A549 (cell line): ENCODE measurements at regions not wholly inside any gene's neighbourhood (a gene's known extent, or its start where the extent isn't known, plus 50 kb on each side); places are given as distances from the start of the nearest gene placed in this dataset.

Experiments used
- ATAC-seq, 2 experiments: fragments of 200-7000 bp in 1 of 2; fragments of >200 bp in 1 of 2; cut with Nextera tagmentation in 1 of 2; cut with Tn5 transposase in 1 of 2; 3 replicates each; pipeline versions ENCODE4 v1.8.0 to v1.9.1; 2018 to 2020; ENCODE audit warnings: mild to moderate bottlenecking in 1 of 2, moderate library complexity in 1 of 2
- CTCF ChIA-PET: fragments of 300-600 bp; sonication (Branson Sonifier 250); formaldehyde crosslinking; extraction: SDS; loops from one replicate; lab custom pipeline; 2021; ENCODE audit warnings: antibody characterized with exemption, inconsistent platforms; lab: Yijun Ruan, JAX
- POLR2A ChIA-PET: fragments of 350-600 bp; formaldehyde crosslinking; extraction: SDS; loops from one replicate; lab custom pipeline; 2021; ENCODE audit warnings: antibody characterized with exemption, inconsistent platforms; lab: Yijun Ruan, JAX
- DNase-seq, 2 experiments: peaks; one replicate each; pipeline versions ENCODE4 v3.0.0 to v3.0.0-alpha.2; 2011 to 2016; ENCODE audit warnings: low read depth in 1 of 2, low spot score in 1 of 2
- FAIRE-seq: peaks from 2 replicates; lab custom pipeline; 2011; peaks lifted over from hg19 to GRCh38; lab: Jason Lieb, UNC
- H3K27ac ChIP-seq, 2 experiments: fragments of >200 bp; sonication (Bioruptor Twin); formaldehyde crosslinking; 3 replicates each; pipeline ENCODE4 v1.5.1; 2016 to 2017
- H3K4me1 ChIP-seq: fragments of >200 bp; sonication (Bioruptor Twin); formaldehyde crosslinking; 3 replicates; pipeline ENCODE4 v1.6.1; 2016
- H3K4me2 ChIP-seq: fragments of >200 bp; sonication (Bioruptor Twin); formaldehyde crosslinking; 3 replicates; pipeline ENCODE4 v1.6.1; 2016
- H3K4me3 ChIP-seq: fragments of >200 bp; sonication (Bioruptor Twin); formaldehyde crosslinking; 3 replicates; pipeline ENCODE4 v1.5.1; 2016
- H3K9me3 ChIP-seq: fragments of >200 bp; sonication (Bioruptor Twin); formaldehyde crosslinking; 3 replicates; pipeline ENCODE4 v1.6.1; 2016
- CBX2 ChIP-seq: fragments of 200-600 bp; sonication (generic); IDR thresholded peaks from 2 replicates; pipeline ENCODE4 v1.6.1; 2016; ENCODE audit warnings: low read depth, mild to moderate bottlenecking, borderline replicate concordance
- CHD4 ChIP-seq: fragments of 200-600 bp; sonication (generic); IDR thresholded peaks from 2 replicates; pipeline ENCODE4 v1.6.1; 2016; ENCODE audit warnings: antibody characterized with exemption, mild to moderate bottlenecking, borderline replicate concordance
- FOSL2 ChIP-seq, 2 experiments: fragments of 450-650 bp in 1 of 2; fragments of >200 bp in 1 of 2; sonication (Bioruptor Twin) in 1 of 2; formaldehyde crosslinking; IDR thresholded peaks; 2 replicates each; pipeline versions ENCODE4 v1.5.0 to v1.6.1; 2016 to 2020; ENCODE audit warnings: mild to moderate bottlenecking in 1 of 2, moderate library complexity in 1 of 2
- FOXS1 ChIP-seq: fragments of 250-450 bp; sonication (Bioruptor Pico); IDR thresholded peaks from 2 replicates; pipeline ENCODE4 v1.5.0; 2020; ENCODE audit warnings: mild to moderate bottlenecking, moderate library complexity
- HDAC2 ChIP-seq: fragments of 200-600 bp; sonication (generic); IDR thresholded peaks from 2 replicates; pipeline ENCODE4 v1.6.1; 2016
- HES2 ChIP-seq: fragments of >200 bp; sonication (Bioruptor Twin); formaldehyde crosslinking; IDR thresholded peaks from 2 replicates; pipeline ENCODE4 v1.6.1; 2016
- HEYL ChIP-seq: fragments of 250-450 bp; sonication (Bioruptor Pico); IDR thresholded peaks from 2 replicates; pipeline ENCODE4 v1.8.0; 2021; ENCODE audit warnings: mild to moderate bottlenecking, moderate library complexity
- HMGXB4 ChIP-seq: fragments of 250-450 bp; sonication (Bioruptor Pico); IDR thresholded peaks from 2 replicates; pipeline ENCODE4 v1.5.0; 2021; ENCODE audit warnings: mild to moderate bottlenecking, moderate library complexity, borderline replicate concordance
- JUN ChIP-seq, 2 experiments: fragments of >200 bp; sonication (Bioruptor Twin); formaldehyde crosslinking; IDR thresholded peaks; 2 replicates in 1 of 2; 3 replicates in 1 of 2; pipeline ENCODE4 v1.6.1; 2016 to 2017
- KDM5A ChIP-seq: fragments of 200-600 bp; sonication (generic); IDR thresholded peaks from 2 replicates; pipeline ENCODE4 v1.6.1; 2016; ENCODE audit warnings: antibody characterized with exemption, mild to moderate bottlenecking
- MAFK ChIP-seq: fragments of 450-650 bp; IDR thresholded peaks from 2 replicates; pipeline ENCODE4 v1.6.1; 2014; ENCODE audit not compliant: partially characterized antibody
- NPAS2 ChIP-seq: fragments of 250-450 bp; sonication (Bioruptor Pico); IDR thresholded peaks from 2 replicates; pipeline ENCODE4 v1.8.0; 2022; ENCODE audit warnings: mild to moderate bottlenecking, moderate library complexity, borderline replicate concordance
- NR3C1 ChIP-seq: fragments of >200 bp; sonication (Bioruptor Twin); formaldehyde crosslinking; IDR thresholded peaks from 3 replicates; pipeline ENCODE4 v1.6.1; 2017
- POLR2A ChIP-seq: IDR thresholded peaks from 2 replicates; pipeline ENCODE4 v1.6.1; 2012; ENCODE audit warnings: mild to moderate bottlenecking, low read length
- REST ChIP-seq: fragments of 200-600 bp; sonication (generic); IDR thresholded peaks from 2 replicates; pipeline ENCODE4 v1.6.1; 2016; ENCODE audit warnings: antibody characterized with exemption, mild to moderate bottlenecking, moderate library complexity
- WGBS: methylation state at CpG from one replicate; pipeline ENCODE4 v1.1.6; 2017; ENCODE audit errors: missing lambda C conversion rate; 5-methylcytosine and 5-hydroxymethylcytosine counted together

- Histone ChIP-seq H3K27ac (no peak overlapping the region), H3K9me3 (no peaks in the 10 kb centered on the region), H3K4me3 (no peak overlapping the region), H3K4me2 (no peak overlapping the region), H3K4me1 (no peaks in the 10 kb centered on the region)
- DNase-seq = no peak
- ChIA-PET POLR2A (no interaction called here), CTCF (no interaction called here)
- no peak for FAIRE-seq
- TF ChIP-seq CBX2 = no peak
- TF ChIP-seq KDM5A = no peak
- TF ChIP-seq NPAS2 (CRISPR knock-in tag) = no peak
- TF ChIP-seq MAFK = no peak
- TF ChIP-seq FOSL2 (IDR thresholded peaks at IDR 0.05) = no peak
- TF ChIP-seq FOSL2 (CRISPR knock-in tag; IDR thresholded peaks at IDR 0.05) = no peak
- TF ChIP-seq REST = no peak
- TF ChIP-seq POLR2A = no peak
- TF ChIP-seq HEYL (CRISPR knock-in tag) = no peak
- TF ChIP-seq JUN (IDR thresholded peaks at IDR 0.05) = no peak
- no peak for TF ChIP-seq FOXS1 (CRISPR knock-in tag)
- no peak for ATAC-seq
- 52% methylated on average over 6 of the region's 6 CpGs for WGBS
Observed at GRCh38 chr4:147059064-147059731, 113.5 kb upstream of the TTC29 start.

- no peak for TF ChIP-seq NR3C1
- TF ChIP-seq HES2 = no peak
- no peak for TF ChIP-seq HMGXB4 (CRISPR knock-in tag)
- no peak for TF ChIP-seq HDAC2
- no peak for TF ChIP-seq CHD4
- FAIRE-seq (no peak), DNase-seq (no peak), ATAC-seq (no peak)
- CTCF ChIA-PET = no interaction called here
- Histone ChIP-seq H3K4me1 (no peaks in the 10 kb centered on the region), H3K9me3 (no peaks in the 10 kb centered on the region), H3K27ac (no peak overlapping the region), H3K4me3 (no peak overlapping the region), H3K4me2 (no peak overlapping the region)
- WGBS = 82% methylated on average over 4 of the region's 4 CpGs
- POLR2A ChIA-PET = no interaction called here
Observed at GRCh38 chr4:147060151-147060931, 114.7 kb upstream of the TTC29 start.

GRCh38 chr4:147064856-147065255 is 119.2 kb upstream of the TTC29 start:
- FAIRE-seq = no peak

More at GRCh38 chr4:147064856-147065255, 119.2 kb upstream of the TTC29 start:
- H3K9me3 ChIP-seq = no peaks in the 10 kb centered on the region
- ATAC-seq (no peak), DNase-seq (no peak)
- no peak overlapping the region for H3K27ac ChIP-seq
- H3K4me3 ChIP-seq = no peak overlapping the region
- ChIA-PET POLR2A (no interaction called here), CTCF (no interaction called here)
- no peak overlapping the region for H3K4me2 ChIP-seq
- 61% methylated on average over 5 of the region's 5 CpGs for WGBS
- no peak for TF ChIP-seq CHD4
- H3K4me1 ChIP-seq = no peaks in the 10 kb centered on the region
